ENCODE measurements at regions not wholly inside any gene's neighbourhood (a gene's known extent, or its start where the extent isn't known, plus 50 kb on each side); places are given as distances from the start of the nearest gene placed in this dataset.

GRCh38 chr7:94276027-94276426 lies 118.7 kb upstream of the COL1A2 start:
- DNase-seq (ENCODE audit: low spot score), result no peak

- peak; percentile 44 for DNase-seq (ENCODE audit: low spot score)
These were observed 117.9 kb upstream of the COL1A2 start for GRCh38 chr7:94276795-94277194.

GRCh38 chr7:94277236-94277635 lies 117.5 kb upstream of the COL1A2 start:
- no peak for DNase-seq (ENCODE audit: low spot score)

- no peak for DNase-seq (ENCODE audit: low spot score)
These were observed 113.8 kb upstream of the COL1A2 start for GRCh38 chr7:94280851-94281250.

GRCh38 chr7:94284104-94284503 lies 110.6 kb upstream of the COL1A2 start:
- no peak for DNase-seq (ENCODE audit: low spot score)

GRCh38 chr7:94286111-94286510 lies 108.6 kb upstream of the COL1A2 start:
- no peak for DNase-seq (ENCODE audit: low spot score)

- DNase-seq (ENCODE audit: low spot score), result no peak
These were observed 106.6 kb upstream of the COL1A2 start for GRCh38 chr7:94288096-94288495.

GRCh38 chr7:94289071-94289470 lies 105.6 kb upstream of the COL1A2 start:
- peak; percentile 87 for DNase-seq (ENCODE audit: low spot score)

GRCh38 chr7:94294471-94295131 lies 100.1 kb upstream of the COL1A2 start:
- DNase-seq (ENCODE audit: low spot score), result no peak

GRCh38 chr7:94295850-94296249 lies 98.8 kb upstream of the COL1A2 start:
- DNase-seq (ENCODE audit: low spot score), result peak; percentile 68

- DNase-seq (ENCODE audit: low spot score), result no peak
These were observed 97.8 kb upstream of the COL1A2 start for GRCh38 chr7:94296881-94297280.

- DNase-seq (ENCODE audit: low spot score), result peak; percentile 89
These were observed 97.3 kb upstream of the COL1A2 start for GRCh38 chr7:94297397-94297838.

GRCh38 chr7:94298943-94299342 lies 95.8 kb upstream of the COL1A2 start:
- DNase-seq (ENCODE audit: low spot score), result peak; percentile 49

GRCh38 chr7:94300176-94300835 lies 94.4 kb upstream of the COL1A2 start:
- no peak for DNase-seq (ENCODE audit: low spot score)

GRCh38 chr7:94301024-94301586 lies 93.6 kb upstream of the COL1A2 start:
- peak; percentile 89 for DNase-seq (ENCODE audit: low spot score)

- DNase-seq (ENCODE audit: low spot score), result no peak
These were observed 91.6 kb upstream of the COL1A2 start for GRCh38 chr7:94303118-94303517.

- peak; percentile 61 for DNase-seq (ENCODE audit: low spot score)
These were observed 91.0 kb upstream of the COL1A2 start for GRCh38 chr7:94303695-94304094.

- DNase-seq (ENCODE audit: low spot score), result no peak
These were observed 89.8 kb upstream of the COL1A2 start for GRCh38 chr7:94304878-94305277.

GRCh38 chr7:94305836-94306235 lies 88.9 kb upstream of the COL1A2 start:
- no peak for DNase-seq (ENCODE audit: low spot score)

- DNase-seq (ENCODE audit: low spot score), result no peak
These were observed 87.2 kb upstream of the COL1A2 start for GRCh38 chr7:94307399-94308048.

GRCh38 chr7:94311515-94311914 lies 83.2 kb upstream of the COL1A2 start:
- no peak for DNase-seq (ENCODE audit: low spot score)

GRCh38 chr7:94313926-94314325 lies 80.8 kb upstream of the COL1A2 start:
- no peak for DNase-seq (ENCODE audit: low spot score)

All from AG08395 (cell line).